Right lobe of liver (tissue), 6 donors: ENCODE measurements at regions not wholly inside any gene's neighbourhood (a gene's known extent, or its start where the extent isn't known, plus 50 kb on each side); places are given as distances from the start of the nearest gene placed in this dataset.

Experiments
- ATAC-seq, 4 donors: fragments of 200-7000 bp; cut with Tn5 transposase; one replicate each; pipeline ENCODE4 v1.9.1; 2020; ENCODE audit warnings: mild to moderate bottlenecking in 4 of 4, moderate library complexity in 4 of 4
- DNase-seq, 3 donors: peaks; one replicate each; pipeline ENCODE4 v3.0.0-alpha.2; 2020
- H3K27ac ChIP-seq, 3 donors: fragments of 200-600 bp; one replicate each; pipeline ENCODE4 v1.8.0; 2022
- H3K27me3 ChIP-seq, 2 donors: fragments of 200-600 bp; one replicate each; pipeline ENCODE4 v1.8.0; 2022
- H3K36me3 ChIP-seq, 4 donors: fragments of 200-600 bp; sonication (generic) in 1 of 4; one replicate each; pipeline versions ENCODE4 v1.5.1 to v1.8.0; 2017 to 2022; ENCODE audit warnings: control low read depth in 1 of 4
- H3K4me1 ChIP-seq, 4 donors: fragments of 200-600 bp; sonication (generic) in 1 of 4; one replicate each; pipeline versions ENCODE4 v1.5.1 to v1.8.0; 2017 to 2022; ENCODE audit warnings: control low read depth in 1 of 4
- H3K4me3 ChIP-seq, 3 donors: fragments of 200-600 bp; one replicate each; pipeline ENCODE4 v1.8.0; 2022
- H3K9me3 ChIP-seq, 4 donors: fragments of 200-600 bp; sonication (generic) in 1 of 4; one replicate each; pipeline versions ENCODE4 v1.5.1 to v1.8.0; 2017 to 2022; ENCODE audit warnings: control low read depth in 1 of 4
- CTCF ChIP-seq, 4 donors: fragments of 200-600 bp in 3 of 4; fragments of 450-650 bp in 1 of 4; IDR thresholded peaks; one replicate each; pipeline versions ENCODE4 v1.5.1 to v1.8.0; 2016 to 2022; ENCODE audit warnings: antibody characterized with exemption in 4 of 4, mild to moderate bottlenecking in 2 of 4
- POLR2A ChIP-seq: fragments of 450-650 bp; IDR thresholded peaks from one replicate; pipeline ENCODE4 v1.6.1; 2017; ENCODE audit warnings: antibody characterized with exemption, mild to moderate bottlenecking
- WGBS: methylation state at CpG from one replicate; pipeline ENCODE4 v1.1.6; 2018; ENCODE audit warnings: low coverage, low lambda C conversion rate; ENCODE audit not compliant: insufficient coverage; ENCODE audit errors: missing lambda C conversion rate; 5-methylcytosine and 5-hydroxymethylcytosine counted together
- intact Hi-C, 2 donors: fragments of 100-400 bp; cut with DNase I; formaldehyde crosslinking; loops; one replicate each; pipeline versions ENCODE4 v1.11.2 to v1.14.1; 2022
- donor health status: DM: no; HTN: yes; CAD: no.
- donor health status: DM: no; HTN: no; CAD: no.
- donor health status: DM: no; HTN: no; CAD: no.
- donor health status: DM: no; HTN: yes; CAD: no.
- donor health status: DM: no; HTN: yes; CAD: no.

- Histone ChIP-seq H3K27ac (peak overlapping the region in 2 of 3 donors; percentile 39 to 43), H3K9me3 (no peaks in the 10 kb centered on the region), H3K36me3 (no peaks in the 10 kb centered on the region), H3K27me3 (no peaks in the 10 kb centered on the region), H3K4me3 (no peak overlapping the region), H3K4me1 (peaks cover 0 to 27% (median 16%) of the 10 kb centered on the region in 4 donors)
- 22% methylated on average over 3 of the region's 3 CpGs for WGBS
- TF ChIP-seq POLR2A (no peak), CTCF (IDR thresholded peaks at IDR 0.05) (no peak)
- intact Hi-C loops, result no loop called here
- ATAC-seq (peak; percentile 31 to 61 (median 48)), DNase-seq (no peak)
Observed at GRCh38 chr1:221118176-221118937, 239.1 kb downstream of the HLX start.

- Histone ChIP-seq H3K4me1 (peaks cover 0 to 27% (median 16%) of the 10 kb centered on the region in 4 donors), H3K27ac (peak overlapping the region in 1 of 3 donors; percentile 18), H3K27me3 (no peaks in the 10 kb centered on the region), H3K4me3 (no peak overlapping the region), H3K36me3 (no peaks in the 10 kb centered on the region), H3K9me3 (no peaks in the 10 kb centered on the region)
- no peak for DNase-seq
- TF ChIP-seq POLR2A, result no peak
- TF ChIP-seq CTCF (IDR thresholded peaks at IDR 0.05), result no peak
- 69% methylated on average over 1 of the region's 1 CpG for WGBS
- intact Hi-C loops, result no loop called here
- ATAC-seq, result no peak
Observed at GRCh38 chr1:221118938-221119320, 239.7 kb downstream of the HLX start.

- peaks cover 0 to 20% (median 13%) of the 10 kb centered on the region in 4 donors for H3K4me1 ChIP-seq
- intact Hi-C loops, result no loop called here
- ATAC-seq, result no peak
- no peak overlapping the region for H3K4me3 ChIP-seq
- no peaks in the 10 kb centered on the region for H3K36me3 ChIP-seq
- no peak overlapping the region for H3K27ac ChIP-seq
- TF ChIP-seq POLR2A, result no peak
- no peak for TF ChIP-seq CTCF (IDR thresholded peaks at IDR 0.05)
- WGBS, result 86% methylated on average over 1 of the region's 1 CpG
- no peaks in the 10 kb centered on the region for H3K9me3 ChIP-seq
- no peaks in the 10 kb centered on the region for H3K27me3 ChIP-seq
- DNase-seq, result no peak
Observed at GRCh38 chr1:221122501-221122900, 243.3 kb downstream of the HLX start.

- Histone ChIP-seq H3K27me3 (no peaks in the 10 kb centered on the region), H3K9me3 (no peaks in the 10 kb centered on the region), H3K27ac (no peak overlapping the region), H3K4me3 (no peak overlapping the region), H3K4me1 (no peaks in the 10 kb centered on the region), H3K36me3 (no peaks in the 10 kb centered on the region)
- TF ChIP-seq CTCF (IDR thresholded peaks at IDR 0.05) (no peak), POLR2A (no peak)
- WGBS, result 84% methylated on average over 5 of the region's 5 CpGs
- DNase-seq (no peak), ATAC-seq (no peak)
- intact Hi-C loops, result no loop called here
Observed at GRCh38 chr1:221125976-221126375, 246.7 kb downstream of the HLX start.
